ENCODE measurements at regions not wholly inside any gene's neighbourhood (a gene's known extent, or its start where the extent isn't known, plus 50 kb on each side); places are given as distances from the start of the nearest gene placed in this dataset.

DNA sequence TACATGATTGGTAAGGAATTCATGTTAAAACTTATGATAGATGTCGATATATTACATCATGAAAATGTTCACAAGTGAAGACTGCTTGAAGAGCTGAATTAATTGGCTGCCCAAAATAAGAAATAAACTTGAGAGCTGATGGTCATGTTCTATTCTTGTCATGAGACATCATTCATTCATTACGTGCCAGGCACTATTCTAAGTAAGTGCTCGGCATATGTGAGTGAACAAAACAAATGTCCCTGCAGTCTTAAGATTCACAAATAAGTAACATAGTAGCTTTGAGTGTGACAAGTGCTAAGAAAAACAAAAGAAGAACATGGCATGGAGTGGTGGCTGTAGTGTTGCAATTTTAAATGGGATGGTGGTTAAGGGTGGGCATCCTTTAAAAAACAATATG lies 329.3 kb downstream of the SUCLA2 start:
- no peak overlapping the region for H2AFZ ChIP-seq (ENCODE audit: low read depth, low read length)
- H3K79me2 ChIP-seq (ENCODE audit: control insufficient read depth, insufficient read depth, low read length): no peaks in the 10 kb centered on the region
- no peaks in the 10 kb centered on the region for H3K27me3 ChIP-seq (ENCODE audit: control insufficient read depth in 2 of 2, insufficient read depth in 2 of 2, low read length in 2 of 2)
- FAIRE-seq (no peak), DNase-seq (ENCODE audit: low read depth, low spot score) (no peak)
- no peaks in the 10 kb centered on the region for H3K9me1 ChIP-seq (replicated peaks; ENCODE audit: control insufficient read depth, extremely low read depth, insufficient read depth, low read length)
- no peak overlapping the region for H3K27ac ChIP-seq (ENCODE audit: insufficient read depth, low read depth, low read length)
- dilution Hi-C loops (cut with MboI; ENCODE audit: extremely low pct_ligation_motif_present, low sequenced_read_pairs) (no loop called here), intact Hi-C loops (cut with micrococcal nuclease) (no loop called here)
- no peak overlapping the region for H3K4me2 ChIP-seq (ENCODE audit: insufficient read depth, low read length)
- H3K9me3 ChIP-seq (replicated peaks; ENCODE audit: control insufficient read depth, insufficient read depth, low read length): peaks cover 3% of the 10 kb centered on the region
- no peaks in the 10 kb centered on the region for H4K20me1 ChIP-seq (replicated peaks; ENCODE audit: control insufficient read depth, extremely low read depth, insufficient read depth, low read length)
- H3K4me1 ChIP-seq (ENCODE audit: control insufficient read depth, extremely low read depth, insufficient read depth, low read length): no peaks in the 10 kb centered on the region
- CTCF ChIA-PET: no interaction called here
- TF ChIP-seq JUN (IDR thresholded peaks at IDR 0.05; ENCODE audit: borderline replicate concordance, insufficient read depth, insufficient read length, low read depth): no peak
- TF ChIP-seq GATA2 (IDR thresholded peaks at IDR 0.05; ENCODE audit: insufficient read depth, insufficient read length, low read depth, low read length): no peak
- no peak for TF ChIP-seq MYC (IDR thresholded peaks at IDR 0.05; ENCODE audit: low read depth, low read length)
- TF ChIP-seq POLR2AphosphoS5 (IDR thresholded peaks at IDR 0.05; ENCODE audit: insufficient read depth, low read depth, low read length): no peak
- TF ChIP-seq, protein P1, sequence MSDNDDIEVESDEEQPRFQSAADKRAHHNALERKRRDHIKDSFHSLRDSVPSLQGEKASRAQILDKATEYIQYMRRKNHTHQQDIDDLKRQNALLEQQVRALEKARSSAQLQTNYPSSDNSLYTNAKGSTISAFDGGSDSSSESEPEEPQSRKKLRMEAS (IDR thresholded peaks at IDR 0.05; ENCODE audit: insufficient read depth, insufficient read length): no peak
- no peak for TF ChIP-seq POLR2A (IDR thresholded peaks at IDR 0.05; ENCODE audit: low read depth, low read length)
- no peak for TF ChIP-seq EZH2 (IDR thresholded peaks at IDR 0.05; ENCODE audit: borderline replicate concordance, low read depth, low read length, severe bottlenecking)
- TF ChIP-seq FOS (IDR thresholded peaks at IDR 0.05; ENCODE audit: borderline replicate concordance, insufficient read depth, low read length): no peak
- TF ChIP-seq CTCF (IDR thresholded peaks at IDR 0.05; ENCODE audit: extremely low read depth in 1 of 2, insufficient read depth in 1 of 2, low read depth in 1 of 2, low read length in 2 of 2): no peak
- POLR2A ChIA-PET: no interaction called here
- H3K36me3 ChIP-seq (ENCODE audit: control insufficient read depth in 2 of 2, extremely low read depth in 1 of 2, insufficient read depth in 2 of 2, low read length in 2 of 2): no peaks in the 10 kb centered on the region
- no peak overlapping the region for H3K4me3 ChIP-seq (replicated peaks in 1 of 3; ENCODE audit: insufficient read depth in 1 of 3, low read depth in 1 of 3, low read length in 3 of 3)
- BruUV-seq (replicated peaks): no TSS peak
- H3K9ac ChIP-seq (replicated peaks; ENCODE audit: extremely low read depth, insufficient read depth, low read length): no peak overlapping the region
